WTC11 (cell line): ENCODE measurements at regions not wholly inside any gene's neighbourhood (a gene's known extent, or its start where the extent isn't known, plus 50 kb on each side); places are given as distances from the start of the nearest gene placed in this dataset.

Experiments used
- ATF6 ChIP-seq: sonication (generic); formaldehyde crosslinking; IDR thresholded peaks from 2 replicates; pipeline ENCODE4 v1.8.1; 2023; ENCODE audit warnings: mild to moderate bottlenecking, missing genetic modification reagents
- CTCF ChIP-seq: fragments of 200-600 bp; IDR thresholded peaks from 2 replicates; pipeline ENCODE4 v1.8.0; 2022; ENCODE audit warnings: antibody characterized with exemption
- OVOL2 ChIP-seq: fragments of 250-450 bp; sonication (Bioruptor Pico); IDR thresholded peaks from 2 replicates; pipeline ENCODE4 v1.9.0; 2021; ENCODE audit warnings: mild to moderate bottlenecking, borderline replicate concordance

- TF ChIP-seq ATF6 (no peak), CTCF (no peak), OVOL2 (CRISPR knock-in tag) (no peak)
These were observed 119.1 kb downstream of the WT1 start for GRCh38 chr11:32316232-32316631.
